PFSK-1 (cell line): ENCODE measurements at regions not wholly inside any gene's neighbourhood (a gene's known extent, or its start where the extent isn't known, plus 50 kb on each side); places are given as distances from the start of the nearest gene placed in this dataset.

Experiments used
- FOXP2 ChIP-seq: optimal IDR thresholded peaks from 2 replicates; pipeline ENCODE3; 2011; ENCODE audit warnings: borderline replicate concordance, control low read depth, inconsistent platforms; ENCODE audit not compliant: insufficient read depth; ENCODE audit errors: extremely low read length, extremely low read depth
- POLR2AphosphoS5 ChIP-seq: IDR thresholded peaks from 2 replicates; pipeline ENCODE4 v1.6.1; 2012; ENCODE audit warnings: low read depth, mild to moderate bottlenecking, control low read depth, low read length, moderate library complexity
- SIN3A ChIP-seq: IDR thresholded peaks from 2 replicates; pipeline ENCODE4 v1.6.1; 2012; ENCODE audit warnings: mild to moderate bottlenecking, low read length, moderate library complexity, borderline replicate concordance; ENCODE audit not compliant: insufficient read depth
- TAF1 ChIP-seq: IDR thresholded peaks from 2 replicates; pipeline ENCODE4 v1.6.1; 2012; ENCODE audit warnings: low read length, control low read depth, borderline replicate concordance; ENCODE audit not compliant: insufficient read depth
- TF ChIP-seq, protein P1 (sequence below), 2 experiments: IDR thresholded peaks; 2 replicates each; pipeline versions ENCODE4 v1.6.1 to v1.8.0; 2011 to 2012; ENCODE audit warnings: low read depth in 2 of 2, low read length in 2 of 2, control low read depth in 1 of 2, inconsistent platforms in 1 of 2, mild to moderate bottlenecking in 1 of 2, moderate library complexity in 1 of 2; ENCODE audit not compliant: insufficient read depth in 1 of 2

- TF ChIP-seq FOXP2 (peak; percentile 59), POLR2AphosphoS5 (no peak)
These were observed 139.5 kb upstream of the NDUFV2 start for GRCh38 chr18:8962855-8963635.

DNA sequence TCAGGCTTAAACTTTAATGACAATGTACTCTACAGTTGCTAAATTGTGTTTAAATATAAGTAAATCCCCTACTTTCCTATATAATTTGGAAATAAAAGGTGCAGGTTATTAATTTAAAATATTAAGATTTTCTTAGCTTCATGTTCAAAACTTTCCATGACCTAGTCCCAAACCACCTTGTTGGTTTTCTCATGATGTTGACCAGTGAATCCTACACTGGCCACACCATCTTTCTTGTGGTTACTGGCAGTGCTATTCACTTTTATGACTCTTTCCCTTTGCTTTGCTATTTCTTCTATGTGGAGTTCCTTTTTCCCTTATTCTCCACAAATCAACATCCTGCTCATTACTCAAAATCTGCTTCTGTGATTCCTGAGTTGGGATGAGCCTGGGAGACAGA, 138.6 kb upstream of the NDUFV2 start:
- TF ChIP-seq, protein P1, sequence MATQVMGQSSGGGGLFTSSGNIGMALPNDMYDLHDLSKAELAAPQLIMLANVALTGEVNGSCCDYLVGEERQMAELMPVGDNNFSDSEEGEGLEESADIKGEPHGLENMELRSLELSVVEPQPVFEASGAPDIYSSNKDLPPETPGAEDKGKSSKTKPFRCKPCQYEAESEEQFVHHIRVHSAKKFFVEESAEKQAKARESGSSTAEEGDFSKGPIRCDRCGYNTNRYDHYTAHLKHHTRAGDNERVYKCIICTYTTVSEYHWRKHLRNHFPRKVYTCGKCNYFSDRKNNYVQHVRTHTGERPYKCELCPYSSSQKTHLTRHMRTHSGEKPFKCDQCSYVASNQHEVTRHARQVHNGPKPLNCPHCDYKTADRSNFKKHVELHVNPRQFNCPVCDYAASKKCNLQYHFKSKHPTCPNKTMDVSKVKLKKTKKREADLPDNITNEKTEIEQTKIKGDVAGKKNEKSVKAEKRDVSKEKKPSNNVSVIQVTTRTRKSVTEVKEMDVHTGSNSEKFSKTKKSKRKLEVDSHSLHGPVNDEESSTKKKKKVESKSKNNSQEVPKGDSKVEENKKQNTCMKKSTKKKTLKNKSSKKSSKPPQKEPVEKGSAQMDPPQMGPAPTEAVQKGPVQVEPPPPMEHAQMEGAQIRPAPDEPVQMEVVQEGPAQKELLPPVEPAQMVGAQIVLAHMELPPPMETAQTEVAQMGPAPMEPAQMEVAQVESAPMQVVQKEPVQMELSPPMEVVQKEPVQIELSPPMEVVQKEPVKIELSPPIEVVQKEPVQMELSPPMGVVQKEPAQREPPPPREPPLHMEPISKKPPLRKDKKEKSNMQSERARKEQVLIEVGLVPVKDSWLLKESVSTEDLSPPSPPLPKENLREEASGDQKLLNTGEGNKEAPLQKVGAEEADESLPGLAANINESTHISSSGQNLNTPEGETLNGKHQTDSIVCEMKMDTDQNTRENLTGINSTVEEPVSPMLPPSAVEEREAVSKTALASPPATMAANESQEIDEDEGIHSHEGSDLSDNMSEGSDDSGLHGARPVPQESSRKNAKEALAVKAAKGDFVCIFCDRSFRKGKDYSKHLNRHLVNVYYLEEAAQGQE (IDR thresholded peaks at IDR 0.05; ENCODE audit: insufficient read depth in 1 of 2, low read depth in 2 of 2, low read length in 2 of 2): no peak

GRCh38 chr18:8965398-8965797, 137.1 kb upstream of the NDUFV2 start:
- no peak for TF ChIP-seq SIN3A
- no peak for TF ChIP-seq FOXP2
- TF ChIP-seq, protein P1 (IDR thresholded peaks at IDR 0.05; ENCODE audit: insufficient read depth in 1 of 2, low read depth in 2 of 2, low read length in 2 of 2): no peak
- TF ChIP-seq TAF1: no peak
- no peak for TF ChIP-seq POLR2AphosphoS5

DNA sequence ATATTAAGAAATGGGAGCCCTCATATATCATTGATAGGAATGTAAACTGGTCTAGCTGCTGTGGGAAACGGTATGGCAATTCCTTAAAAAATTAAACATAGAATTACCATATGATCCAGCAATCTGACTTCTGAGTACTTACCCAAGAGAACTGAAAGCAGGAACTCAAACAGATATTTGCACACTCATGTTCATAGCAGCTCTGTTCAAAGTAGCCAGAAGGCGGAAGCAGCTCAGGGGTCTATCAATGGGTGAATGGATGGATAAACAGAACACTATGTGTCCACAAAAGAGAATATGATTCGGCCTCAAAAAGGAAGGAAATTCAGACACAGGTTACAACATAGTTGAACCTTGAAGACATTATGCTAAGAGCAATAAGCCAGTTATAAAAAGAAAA, 135.7 kb upstream of the NDUFV2 start:
- TF ChIP-seq FOXP2: no peak
- TF ChIP-seq SIN3A: no peak
- TF ChIP-seq TAF1: no peak
- TF ChIP-seq, protein P1 (IDR thresholded peaks at IDR 0.05; ENCODE audit: insufficient read depth in 1 of 2, low read depth in 2 of 2, low read length in 2 of 2): no peak
- TF ChIP-seq POLR2AphosphoS5: no peak

- TF ChIP-seq SIN3A: no peak
- TF ChIP-seq TAF1: no peak
- no peak for TF ChIP-seq FOXP2
- no peak for TF ChIP-seq POLR2AphosphoS5
- TF ChIP-seq, protein P1 (IDR thresholded peaks at IDR 0.05; ENCODE audit: insufficient read depth in 1 of 2, low read depth in 2 of 2, low read length in 2 of 2): no peak
These were observed 134.9 kb upstream of the NDUFV2 start for GRCh38 chr18:8967573-8967972.
